Small intestine (tissue), 7 donors: ENCODE measurements at regions not wholly inside any gene's neighbourhood (a gene's known extent, or its start where the extent isn't known, plus 50 kb on each side); places are given as distances from the start of the nearest gene placed in this dataset.
"Not testable (repeated sequence)": the region's sequence is repeated elsewhere in the genome, so short reads cannot be mapped to it uniquely, and the experiment has no call there.

Experiments used
- DNase-seq, 2 donors: peaks; one replicate each; pipeline versions ENCODE4 v3.0.0 to v3.0.0-alpha.2; 2013
- FAIRE-seq: peaks from 2 replicates; lab custom pipeline; 2012; peaks lifted over from hg19 to GRCh38; lab: Jason Lieb, UNC
- H3K27ac ChIP-seq, 3 donors: one replicate each; pipeline ENCODE4 v1.5.1; 2013; ENCODE audit warnings: low read length in 2 of 3, mild to moderate bottlenecking in 2 of 3, control low read depth in 1 of 3, inconsistent platforms in 1 of 3, low read depth in 1 of 3, moderate library complexity in 1 of 3
- H3K27me3 ChIP-seq, 3 donors: one replicate each; pipeline ENCODE4 v1.6.1; 2013; ENCODE audit warnings: low read length in 3 of 3, inconsistent platforms in 1 of 3; ENCODE audit not compliant: control insufficient read depth in 3 of 3, insufficient read depth in 3 of 3
- H3K36me3 ChIP-seq, 3 donors: one replicate each; pipeline ENCODE4 v1.6.1; 2013; ENCODE audit warnings: low read length in 3 of 3, inconsistent platforms in 1 of 3, low read depth in 1 of 3, mild to moderate bottlenecking in 1 of 3, moderate library complexity in 1 of 3; ENCODE audit not compliant: control insufficient read depth in 3 of 3, insufficient read depth in 2 of 3
- H3K4me1 ChIP-seq, 3 donors: one replicate each; pipeline ENCODE4 v1.6.1; 2013; ENCODE audit warnings: low read length in 2 of 3, inconsistent platforms in 1 of 3, low read depth in 1 of 3, mild to moderate bottlenecking in 1 of 3, moderate library complexity in 1 of 3; ENCODE audit not compliant: control insufficient read depth in 3 of 3, insufficient read depth in 2 of 3
- H3K4me3 ChIP-seq, 3 donors: one replicate each; pipeline ENCODE4 v1.5.1; 2013; ENCODE audit warnings: low read length in 3 of 3, control low read depth in 1 of 3, inconsistent platforms in 1 of 3, low read depth in 1 of 3, mild to moderate bottlenecking in 1 of 3, moderate library complexity in 1 of 3
- H3K9me3 ChIP-seq, 2 donors: one replicate each; pipeline ENCODE4 v1.6.1; 2013; ENCODE audit warnings: low read depth in 1 of 2, low read length in 1 of 2; ENCODE audit not compliant: control insufficient read depth in 2 of 2, insufficient read depth in 1 of 2
- WGBS, 3 donors: extraction: QIAGEN DNeasy Blood & Tissue Kit; methylation state at CpG; one replicate each; pipeline ENCODE4 v1.1.7; 2013; 5-methylcytosine and 5-hydroxymethylcytosine counted together
- donor health status: healthy with polysubstance abuse.
- donor health status: control.
- donor health status: control.
- donor health status: Bipolar disorder and iron deficiency.
- donor health status: healthy.

DNA sequence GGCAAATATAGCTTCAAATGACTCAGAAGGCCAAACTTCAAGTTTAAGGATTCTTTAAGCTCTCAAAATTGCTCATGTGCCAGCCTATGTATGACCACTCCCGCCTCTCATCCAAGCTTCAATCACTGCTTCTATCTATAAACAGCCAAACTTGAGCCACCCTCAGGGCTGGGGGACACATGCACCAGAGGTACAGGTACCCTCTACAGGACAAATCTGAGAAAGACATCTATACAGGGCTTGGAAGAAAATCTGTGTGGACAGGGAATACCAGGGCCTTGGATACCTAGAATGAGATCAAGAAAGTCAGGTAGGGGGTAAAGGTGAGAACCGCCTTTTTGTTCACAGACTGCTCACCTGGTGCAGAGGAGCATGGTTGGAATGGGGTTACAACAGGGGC is 217.9 kb downstream of the ATPSCKMT start:
- WGBS, 3 donors = 90 to 92% (median 91%) methylated on average over 2 of the region's 2 CpGs

GRCh38 chr5:10030219-10030831 is 219.4 kb downstream of the ATPSCKMT start:
- H3K27me3 ChIP-seq = no peaks in the 10 kb centered on the region
- no peak overlapping the region for H3K27ac ChIP-seq
- H3K4me3 ChIP-seq = no peak overlapping the region
- H3K36me3 ChIP-seq = no peaks in the 10 kb centered on the region
- no peaks in the 10 kb centered on the region for H3K4me1 ChIP-seq
- DNase-seq (peak; percentile 10 to 32), FAIRE-seq (no peak)
- 64 to 89% (median 75%) methylated on average over 2 of the region's 2 CpGs for WGBS, 3 donors
- H3K9me3 ChIP-seq = no peaks in the 10 kb centered on the region

More for the DNA sequence above, 217.9 kb downstream of the ATPSCKMT start:
- no peak for DNase-seq
- Histone ChIP-seq H3K9me3 (no peaks in the 10 kb centered on the region), H3K27ac (no peak overlapping the region), H3K4me3 (no peak overlapping the region), H3K36me3 (no peaks in the 10 kb centered on the region), H3K27me3 (no peaks in the 10 kb centered on the region), H3K4me1 (no peaks in the 10 kb centered on the region)
- FAIRE-seq = no peak

- Histone ChIP-seq H3K36me3 (no peaks in the 10 kb centered on the region), H3K9me3 (no peaks in the 10 kb centered on the region), H3K27ac (no peak overlapping the region), H3K4me3 (no peak overlapping the region), H3K27me3 (no peaks in the 10 kb centered on the region), H3K4me1 (no peaks in the 10 kb centered on the region)
- FAIRE-seq (no peak), DNase-seq (no peak)
- WGBS, 3 donors = 64 to 93% (median 83%) methylated on average over 3 of the region's 3 CpGs
Measured at GRCh38 chr5:10023494-10023893, 226.2 kb downstream of the ATPSCKMT start.

- H3K9me3 ChIP-seq = no peaks in the 10 kb centered on the region
- FAIRE-seq (no peak), DNase-seq (no peak)
- 0 to 36% (median 35%) methylated on average over 1 of the region's 1 CpG for WGBS, 3 donors
- H3K4me3 ChIP-seq = no peak overlapping the region
- no peaks in the 10 kb centered on the region for H3K36me3 ChIP-seq
- H3K27me3 ChIP-seq = no peaks in the 10 kb centered on the region
- no peaks in the 10 kb centered on the region for H3K4me1 ChIP-seq
- no peak overlapping the region for H3K27ac ChIP-seq
Measured at GRCh38 chr5:10021248-10021647, 228.4 kb downstream of the ATPSCKMT start.

DNA sequence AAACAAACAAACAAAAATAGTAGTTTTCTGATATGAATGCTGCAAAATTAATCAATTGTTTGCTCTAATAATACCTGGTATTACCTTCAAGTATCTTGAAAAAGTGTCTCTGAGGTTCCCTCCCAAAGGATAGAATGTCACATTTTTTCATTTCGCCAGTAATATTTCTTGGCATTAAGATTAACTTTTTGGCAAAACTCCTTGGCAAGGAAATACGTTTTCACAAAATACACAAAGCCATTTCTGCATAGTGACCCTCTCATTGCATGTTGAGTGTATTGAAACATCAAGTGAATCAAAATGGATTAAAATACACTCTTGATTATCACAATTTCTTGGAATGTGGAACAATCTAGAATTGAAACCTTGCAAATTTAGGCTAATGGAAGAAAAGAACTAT is 230.5 kb downstream of the ATPSCKMT start:
- DNase-seq (no peak), FAIRE-seq (no peak)
- WGBS, 3 donors = 35 to 42% (median 42%) methylated on average over 2 of the region's 2 CpGs
- no peak overlapping the region for H3K27ac ChIP-seq
- no peak overlapping the region for H3K4me3 ChIP-seq
- no peaks in the 10 kb centered on the region for H3K9me3 ChIP-seq
- H3K27me3 ChIP-seq = no peaks in the 10 kb centered on the region
- no peaks in the 10 kb centered on the region for H3K4me1 ChIP-seq
- H3K36me3 ChIP-seq = no peaks in the 10 kb centered on the region

- Histone ChIP-seq H3K4me3 (no peak overlapping the region), H3K36me3 (no peaks in the 10 kb centered on the region), H3K27me3 (no peaks in the 10 kb centered on the region), H3K27ac (no peak overlapping the region), H3K9me3 (no peaks in the 10 kb centered on the region), H3K4me1 (no peaks in the 10 kb centered on the region)
- no peak for FAIRE-seq
- 74 to 85% (median 80%) methylated on average over 5 of the region's 5 CpGs for WGBS, 3 donors
- DNase-seq = no peak
Measured at GRCh38 chr5:10018201-10019069, 231.3 kb downstream of the ATPSCKMT start.

DNA sequence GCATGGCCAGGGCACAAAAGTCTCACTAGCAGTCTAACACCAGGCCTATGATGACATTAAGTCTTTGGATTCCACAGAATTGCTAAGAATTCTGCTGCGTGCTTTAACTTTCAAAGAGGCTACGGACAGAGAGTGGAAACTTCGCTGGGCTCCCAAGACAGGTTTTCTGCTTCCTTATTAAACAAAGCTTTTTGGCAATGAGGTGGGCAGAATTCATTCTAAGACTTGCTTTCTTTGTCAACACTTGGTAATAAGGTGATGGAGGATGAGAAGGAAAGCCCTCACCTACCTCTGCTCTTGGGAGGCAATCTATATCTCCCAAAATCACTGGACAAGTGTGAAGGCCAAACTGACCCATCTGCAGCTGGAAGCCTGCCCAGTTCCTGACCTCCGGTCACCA is 231.9 kb downstream of the ATPSCKMT start:
- no peaks in the 10 kb centered on the region for H3K27me3 ChIP-seq
- 68 to 79% (median 78%) methylated on average over 4 of the region's 4 CpGs for WGBS, 3 donors
- no peak overlapping the region for H3K4me3 ChIP-seq
- no peak overlapping the region for H3K27ac ChIP-seq
- H3K4me1 ChIP-seq = no peaks in the 10 kb centered on the region
- H3K36me3 ChIP-seq = no peaks in the 10 kb centered on the region
- no peaks in the 10 kb centered on the region for H3K9me3 ChIP-seq
- DNase-seq = no peak
- no peak for FAIRE-seq

GRCh38 chr5:10016559-10016958 is 233.1 kb downstream of the ATPSCKMT start:
- not testable (repeated sequence) for H3K4me3 ChIP-seq, H3K4me1 ChIP-seq, H3K27me3 ChIP-seq, FAIRE-seq, DNase-seq, H3K27ac ChIP-seq, H3K36me3 ChIP-seq, H3K9me3 ChIP-seq
- 68 to 73% (median 72%) methylated on average over 8 of the region's 8 CpGs for WGBS, 3 donors
